ENCODE measurements at regions not wholly inside any gene's neighbourhood (a gene's known extent, or its start where the extent isn't known, plus 50 kb on each side); places are given as distances from the start of the nearest gene placed in this dataset.
"Not testable (repeated sequence)": the region's sequence is repeated elsewhere in the genome, so short reads cannot be mapped to it uniquely, and the experiment has no call there.

DNA sequence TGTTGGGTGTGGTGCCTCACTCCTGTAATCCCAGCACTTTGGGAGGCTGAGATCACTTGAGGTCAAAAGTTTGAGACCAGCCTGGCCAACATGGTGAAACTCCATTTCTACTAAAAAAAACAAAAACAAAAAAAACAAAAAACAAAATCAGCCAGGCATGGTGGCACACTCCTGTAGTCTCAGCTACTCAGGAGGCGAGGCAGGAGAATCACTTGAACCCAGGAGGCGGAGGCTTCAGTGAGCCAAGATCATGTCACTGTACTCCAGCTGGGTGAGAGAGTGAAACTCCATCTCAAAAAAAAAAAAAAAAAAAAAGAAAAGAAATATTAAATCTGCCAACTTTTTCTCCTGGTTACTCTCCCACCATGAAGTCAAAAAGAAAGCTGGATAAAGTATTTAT is 107.5 kb upstream of the SYNCRIP start:
- H3K27ac Mint-ChIP-seq; DNase-seq; H3K4me1 Mint-ChIP-seq (ENCODE audit: low read depth in 2 of 2); ATAC-seq (replicated peaks); H3K4me3 Mint-ChIP-seq; H3K36me3 Mint-ChIP-seq (ENCODE audit: insufficient read depth); H3K9me3 Mint-ChIP-seq: not testable (repeated sequence)
- peaks cover 5 to 29% of the 10 kb centered on the region in 2 donors for H3K27me3 Mint-ChIP-seq

DNA sequence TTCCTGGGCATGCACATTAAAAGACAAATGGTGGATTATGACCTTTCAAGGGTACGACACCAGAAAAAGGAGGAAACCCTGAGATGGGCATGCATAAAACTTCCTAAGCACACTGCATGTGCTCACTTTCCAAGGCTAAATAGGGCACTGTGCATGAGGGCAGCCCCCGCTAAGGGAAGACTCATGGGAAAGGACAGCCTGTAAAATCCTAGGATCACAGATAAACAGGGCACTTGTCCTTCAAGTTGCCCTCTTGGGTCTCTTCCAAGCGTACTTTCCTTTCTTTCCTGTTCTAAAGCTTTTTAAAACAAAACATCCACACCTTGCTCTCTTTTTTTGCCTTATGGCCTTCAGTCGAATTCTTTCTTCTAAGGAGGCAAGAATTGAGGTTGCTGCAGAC is 106.5 kb upstream of the SYNCRIP start:
- DNase-seq (no peak), ATAC-seq (replicated peaks) (no peak)
- Mint-ChIP-seq H3K36me3 (ENCODE audit: insufficient read depth) (no peaks in the 10 kb centered on the region), H3K9me3 (no peaks in the 10 kb centered on the region), H3K27ac (no peak overlapping the region), H3K27me3 (peaks cover 5 to 35% of the 10 kb centered on the region in 2 donors), H3K4me3 (no peak overlapping the region), H3K4me1 (ENCODE audit: low read depth in 2 of 2) (no peaks in the 10 kb centered on the region)

DNA sequence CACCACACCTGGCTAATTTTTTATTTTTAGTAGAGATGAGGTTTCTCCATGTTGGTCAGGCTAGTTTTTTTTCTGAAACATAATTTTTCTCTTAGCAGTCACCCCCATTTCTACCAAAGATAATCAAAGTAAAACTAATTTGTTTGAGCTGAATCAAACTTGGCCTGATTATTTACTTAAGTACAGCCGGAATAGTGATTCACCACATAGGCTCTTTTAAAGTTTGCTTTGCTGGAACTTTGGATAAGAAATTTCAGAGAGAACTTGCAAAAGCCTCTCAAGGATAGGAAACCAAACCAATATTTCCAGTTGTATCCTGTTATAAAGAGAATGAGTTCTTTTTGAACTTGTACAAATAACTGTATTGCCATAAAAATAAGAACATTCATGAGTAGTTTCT is 105.0 kb upstream of the SYNCRIP start:
- no peak for DNase-seq
- H3K27me3 Mint-ChIP-seq = peaks cover 5 to 37% of the 10 kb centered on the region in 2 donors
- no peaks in the 10 kb centered on the region for H3K36me3 Mint-ChIP-seq (ENCODE audit: insufficient read depth)
- H3K4me1 Mint-ChIP-seq (ENCODE audit: low read depth in 2 of 2) = no peaks in the 10 kb centered on the region
- no peak for ATAC-seq (replicated peaks)
- H3K4me3 Mint-ChIP-seq = no peak overlapping the region
- H3K9me3 Mint-ChIP-seq = no peaks in the 10 kb centered on the region
- H3K27ac Mint-ChIP-seq = no peak overlapping the region

- Mint-ChIP-seq H3K27ac (no peak overlapping the region), H3K36me3 (ENCODE audit: insufficient read depth) (no peaks in the 10 kb centered on the region), H3K27me3 (peaks cover 10 to 34% of the 10 kb centered on the region in 2 donors), H3K4me3 (no peak overlapping the region), H3K9me3 (peaks cover 0 to 2% of the 10 kb centered on the region in 2 donors), H3K4me1 (ENCODE audit: low read depth in 2 of 2) (no peaks in the 10 kb centered on the region)
- DNase-seq = no peak
- ATAC-seq (replicated peaks) = no peak
These were observed 104.4 kb upstream of the SYNCRIP start for GRCh38 chr6:85747093-85747492.

GRCh38 chr6:85744433-85744970 is 101.8 kb upstream of the SYNCRIP start:
- peaks cover 0 to 2% of the 10 kb centered on the region in 2 donors for H3K9me3 Mint-ChIP-seq
- H3K36me3 Mint-ChIP-seq (ENCODE audit: insufficient read depth) = no peaks in the 10 kb centered on the region
- H3K27ac Mint-ChIP-seq = no peak overlapping the region
- peaks cover 6 to 12% of the 10 kb centered on the region in 2 donors for H3K27me3 Mint-ChIP-seq
- DNase-seq = no peak
- H3K4me1 Mint-ChIP-seq (ENCODE audit: low read depth in 2 of 2) = no peaks in the 10 kb centered on the region
- ATAC-seq (replicated peaks) = no peak
- no peak overlapping the region for H3K4me3 Mint-ChIP-seq

- Mint-ChIP-seq H3K36me3 (ENCODE audit: insufficient read depth) (no peaks in the 10 kb centered on the region), H3K4me1 (ENCODE audit: low read depth in 2 of 2) (no peaks in the 10 kb centered on the region), H3K9me3 (no peaks in the 10 kb centered on the region), H3K27me3 (no peaks in the 10 kb centered on the region), H3K4me3 (no peak overlapping the region), H3K27ac (no peak overlapping the region)
- no peak for ATAC-seq (replicated peaks)
- no peak for DNase-seq
These were observed 83.5 kb upstream of the SYNCRIP start for GRCh38 chr6:85726206-85726605.

DNA sequence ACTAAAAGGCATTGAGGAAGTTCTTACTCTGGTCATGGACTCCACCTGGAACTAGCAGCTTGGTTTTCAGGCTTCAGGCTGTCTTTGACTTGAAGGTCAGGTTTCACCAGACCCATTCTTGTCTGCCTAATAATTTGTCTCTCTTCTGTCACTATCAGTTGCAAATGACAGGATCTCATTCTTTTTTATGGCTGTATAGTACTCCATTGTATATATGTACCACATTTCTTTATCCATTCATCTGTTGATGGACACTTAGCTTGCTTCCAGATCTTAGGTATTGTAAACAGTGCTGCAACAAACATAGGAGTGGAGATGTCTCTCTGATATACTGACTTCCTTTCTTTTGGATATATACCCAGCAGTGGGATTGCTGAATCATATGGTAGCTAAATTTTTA is 73.1 kb upstream of the SYNCRIP start:
- DNase-seq (no peak), ATAC-seq (replicated peaks) (no peak)
- no peaks in the 10 kb centered on the region for H3K36me3 Mint-ChIP-seq (ENCODE audit: insufficient read depth)
- H3K4me1 Mint-ChIP-seq (ENCODE audit: low read depth in 2 of 2) = no peaks in the 10 kb centered on the region
- no peak overlapping the region for H3K4me3 Mint-ChIP-seq
- H3K9me3 Mint-ChIP-seq = peaks cover 0 to 8% of the 10 kb centered on the region in 2 donors
- no peak overlapping the region for H3K27ac Mint-ChIP-seq
- peaks cover 0 to 6% of the 10 kb centered on the region in 2 donors for H3K27me3 Mint-ChIP-seq

- ATAC-seq (replicated peaks) = no peak
- H3K9me3 Mint-ChIP-seq = peaks cover 0 to 8% of the 10 kb centered on the region in 2 donors
- no peaks in the 10 kb centered on the region for H3K36me3 Mint-ChIP-seq (ENCODE audit: insufficient read depth)
- H3K4me1 Mint-ChIP-seq (ENCODE audit: low read depth in 2 of 2) = no peaks in the 10 kb centered on the region
- H3K27me3 Mint-ChIP-seq = peaks cover 0 to 9% of the 10 kb centered on the region in 2 donors
- no peak for DNase-seq
- H3K4me3 Mint-ChIP-seq = no peak overlapping the region
- no peak overlapping the region for H3K27ac Mint-ChIP-seq
These were observed 72.3 kb upstream of the SYNCRIP start for GRCh38 chr6:85714893-85715530.

- H3K27ac Mint-ChIP-seq = no peak overlapping the region
- H3K36me3 Mint-ChIP-seq (ENCODE audit: insufficient read depth) = no peaks in the 10 kb centered on the region
- peaks cover 0 to 8% of the 10 kb centered on the region in 2 donors for H3K9me3 Mint-ChIP-seq
- DNase-seq (no peak), ATAC-seq (replicated peaks) (no peak)
- H3K4me3 Mint-ChIP-seq = no peak overlapping the region
- H3K27me3 Mint-ChIP-seq = peaks cover 0 to 13% of the 10 kb centered on the region in 2 donors
- no peaks in the 10 kb centered on the region for H3K4me1 Mint-ChIP-seq (ENCODE audit: low read depth in 2 of 2)
These were observed 69.7 kb upstream of the SYNCRIP start for GRCh38 chr6:85712346-85712745.

GRCh38 chr6:85707515-85708145 is 64.9 kb upstream of the SYNCRIP start:
- H3K4me1 Mint-ChIP-seq (ENCODE audit: low read depth in 2 of 2); H3K4me3 Mint-ChIP-seq; H3K36me3 Mint-ChIP-seq (ENCODE audit: insufficient read depth); H3K27me3 Mint-ChIP-seq; H3K27ac Mint-ChIP-seq; ATAC-seq (replicated peaks); DNase-seq; H3K9me3 Mint-ChIP-seq: not testable (repeated sequence)

- H3K27me3 Mint-ChIP-seq = peaks cover 0 to 8% of the 10 kb centered on the region in 2 donors
- no peak for ATAC-seq (replicated peaks)
- no peak overlapping the region for H3K4me3 Mint-ChIP-seq
- no peaks in the 10 kb centered on the region for H3K36me3 Mint-ChIP-seq (ENCODE audit: insufficient read depth)
- H3K9me3 Mint-ChIP-seq = no peaks in the 10 kb centered on the region
- DNase-seq = no peak
- H3K4me1 Mint-ChIP-seq (ENCODE audit: low read depth in 2 of 2) = no peaks in the 10 kb centered on the region
- no peak overlapping the region for H3K27ac Mint-ChIP-seq
These were observed 63.6 kb upstream of the SYNCRIP start for GRCh38 chr6:85706272-85706671.

DNA sequence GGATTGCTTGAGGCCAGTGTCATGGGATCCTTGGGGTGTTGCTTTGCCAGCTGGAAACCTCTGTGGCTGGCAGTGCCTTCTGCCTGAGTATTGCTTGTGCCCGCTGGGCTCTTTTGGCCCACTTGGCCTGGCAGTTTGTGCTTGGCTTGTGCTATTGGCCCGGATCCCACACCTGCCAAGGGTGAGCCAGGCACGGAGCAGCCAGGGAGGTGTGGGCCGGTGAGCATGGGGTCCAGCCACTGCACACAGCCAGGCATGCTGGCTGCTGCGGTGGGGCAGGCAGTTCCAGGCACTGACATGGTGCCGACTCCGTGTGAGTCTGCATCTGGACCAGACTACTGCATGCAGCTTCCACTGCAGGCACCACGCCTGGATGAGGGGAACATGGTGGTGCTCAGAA is 62.5 kb upstream of the SYNCRIP start:
- ATAC-seq (replicated peaks) (no peak), DNase-seq (no peak)
- Mint-ChIP-seq H3K4me1 (ENCODE audit: low read depth in 2 of 2) (no peaks in the 10 kb centered on the region), H3K9me3 (no peaks in the 10 kb centered on the region), H3K27ac (no peak overlapping the region), H3K36me3 (ENCODE audit: insufficient read depth) (no peaks in the 10 kb centered on the region), H3K27me3 (peaks cover 0 to 7% of the 10 kb centered on the region in 2 donors), H3K4me3 (no peak overlapping the region)

DNA sequence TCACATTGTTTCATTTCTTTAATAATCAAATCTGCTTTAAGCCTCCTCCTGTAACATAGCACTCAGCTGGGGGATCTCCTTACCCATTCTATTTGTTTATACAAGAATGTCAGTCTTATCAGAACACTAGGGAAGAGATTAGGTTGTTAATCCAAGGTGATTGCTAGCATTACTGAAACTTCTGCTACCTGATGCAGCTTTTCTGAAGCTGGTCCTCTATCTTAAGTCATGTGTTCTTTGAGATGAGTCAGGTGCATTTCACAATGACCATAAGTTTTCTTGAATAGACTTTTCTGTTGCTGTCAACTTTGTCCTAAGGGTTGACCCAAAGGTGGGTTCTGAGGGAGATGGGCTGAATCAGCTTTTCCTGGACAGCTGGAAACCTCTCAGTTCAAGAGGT is 60.7 kb upstream of the SYNCRIP start:
- ATAC-seq (replicated peaks) (no peak), DNase-seq (no peak)
- Mint-ChIP-seq H3K4me3 (no peak overlapping the region), H3K36me3 (ENCODE audit: insufficient read depth) (no peaks in the 10 kb centered on the region), H3K27ac (no peak overlapping the region), H3K27me3 (peaks cover 0 to 7% of the 10 kb centered on the region in 2 donors), H3K4me1 (ENCODE audit: low read depth in 2 of 2) (no peaks in the 10 kb centered on the region), H3K9me3 (no peaks in the 10 kb centered on the region)
